DMS53 treated with DMSO at 0.1 percent for 48 hours (cell line): ENCODE measurements at regions not wholly inside any gene's neighbourhood (a gene's known extent, or its start where the extent isn't known, plus 50 kb on each side); places are given as distances from the start of the nearest gene placed in this dataset.

Experiments
- DNase-seq: peaks from one replicate; lab custom pipeline; 2025; ENCODE audit not compliant: unreplicated experiment; lab: John Stamatoyannopoulos, UW

- no peak for DNase-seq
These were observed 702.2 kb upstream of the NRXN1 start for GRCh38 chr2:51734115-51734514.

- no peak for DNase-seq
These were observed 691.8 kb upstream of the NRXN1 start for GRCh38 chr2:51723691-51724090.

- no peak for DNase-seq
These were observed 690.4 kb upstream of the NRXN1 start for GRCh38 chr2:51722311-51722710.

GRCh38 chr2:51720826-51721225 is 688.9 kb upstream of the NRXN1 start:
- no peak for DNase-seq

GRCh38 chr2:51718881-51719280 is 686.9 kb upstream of the NRXN1 start:
- no peak for DNase-seq

- DNase-seq = peak; percentile 27
These were observed 685.4 kb upstream of the NRXN1 start for GRCh38 chr2:51717312-51717711.

- DNase-seq = no peak
These were observed 679.8 kb upstream of the NRXN1 start for GRCh38 chr2:51711766-51712165.

- DNase-seq = peak; percentile 33
These were observed 678.3 kb upstream of the NRXN1 start for GRCh38 chr2:51710222-51710621.

GRCh38 chr2:51707625-51708024 is 675.7 kb upstream of the NRXN1 start:
- no peak for DNase-seq

- DNase-seq = no peak
These were observed 674.3 kb upstream of the NRXN1 start for GRCh38 chr2:51706220-51706619.

GRCh38 chr2:51705417-51705816 is 673.5 kb upstream of the NRXN1 start:
- no peak for DNase-seq

GRCh38 chr2:51698021-51698420 is 666.1 kb upstream of the NRXN1 start:
- DNase-seq = no peak

GRCh38 chr2:51697095-51697494 is 665.2 kb upstream of the NRXN1 start:
- DNase-seq = no peak

GRCh38 chr2:51695531-51695930 is 663.6 kb upstream of the NRXN1 start:
- DNase-seq = no peak

GRCh38 chr2:51693640-51694039 is 661.7 kb upstream of the NRXN1 start:
- no peak for DNase-seq

GRCh38 chr2:51681854-51682253 is 649.9 kb upstream of the NRXN1 start:
- DNase-seq = no peak

GRCh38 chr2:51673628-51674027 is 641.7 kb upstream of the NRXN1 start:
- no peak for DNase-seq

GRCh38 chr2:51667679-51668078 is 635.7 kb upstream of the NRXN1 start:
- DNase-seq = no peak

- no peak for DNase-seq
These were observed 630.3 kb upstream of the NRXN1 start for GRCh38 chr2:51662187-51662586.

- DNase-seq = no peak
These were observed 625.9 kb upstream of the NRXN1 start for GRCh38 chr2:51657849-51658248.

GRCh38 chr2:51650769-51651168 is 618.8 kb upstream of the NRXN1 start:
- DNase-seq = no peak

GRCh38 chr2:51649366-51649765 is 617.4 kb upstream of the NRXN1 start:
- no peak for DNase-seq

- DNase-seq = no peak
These were observed 606.9 kb upstream of the NRXN1 start for GRCh38 chr2:51638811-51639210.

GRCh38 chr2:51633073-51633472 is 601.1 kb upstream of the NRXN1 start:
- no peak for DNase-seq
